DOHH2 (cell line): ENCODE measurements at regions not wholly inside any gene's neighbourhood (a gene's known extent, or its start where the extent isn't known, plus 50 kb on each side); places are given as distances from the start of the nearest gene placed in this dataset.

ENCODE experiments used
- CTCF ChIP-seq: fragments of 200-600 bp; sonication (generic); IDR thresholded peaks from one replicate; pipeline ENCODE4 v1.5.1; 2014; ENCODE audit warnings: antibody characterized with exemption, mild to moderate bottlenecking, low read depth, low read length; ENCODE audit not compliant: poor library complexity, severe bottlenecking
- EZH2phosphoT487 ChIP-seq: fragments of 200-600 bp; sonication (generic); IDR thresholded peaks from 2 replicates; pipeline ENCODE4 v1.6.1; 2017; ENCODE audit warnings: borderline replicate concordance, mild to moderate bottlenecking, antibody characterized with exemption, low read length, moderate library complexity, mixed read lengths

GRCh38 chr3:153072856-153073255, 89.2 kb upstream of the RAP2B start:
- TF ChIP-seq CTCF (no peak), EZH2phosphoT487 (no peak)
